Cerebellar cortex (tissue), 1 donor: ENCODE measurements at regions not wholly inside any gene's neighbourhood (a gene's known extent, or its start where the extent isn't known, plus 50 kb on each side); places are given as distances from the start of the nearest gene placed in this dataset.
"Not testable (repeated sequence)": the region's sequence is repeated elsewhere in the genome, so short reads cannot be mapped to it uniquely, and the experiment has no call there.

Experiments used
- DNase-seq: peaks from one replicate; pipeline ENCODE4 v3.0.0-alpha.2; 2015; ENCODE audit warnings: low spot score

DNA sequence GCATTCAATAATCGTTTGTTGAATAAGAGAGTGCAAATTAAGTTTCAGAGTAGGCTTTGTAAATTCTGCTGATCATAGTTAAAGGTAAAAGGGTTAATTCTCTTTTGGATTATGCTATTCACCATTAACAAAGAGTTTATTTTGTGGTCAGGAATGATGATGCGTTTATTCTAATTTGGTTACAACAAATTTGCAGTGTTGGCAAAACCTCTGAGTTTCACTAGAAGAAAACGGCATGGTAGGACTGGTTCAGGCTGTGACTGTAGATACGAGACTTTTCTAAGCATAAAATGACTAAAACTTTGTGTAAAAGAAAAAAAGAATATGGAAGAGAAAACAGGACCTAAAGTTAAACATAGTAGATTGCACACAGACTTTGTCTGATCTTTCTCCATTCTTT lies 234.7 kb downstream of the TLR4 start:
- no peak for DNase-seq

DNA sequence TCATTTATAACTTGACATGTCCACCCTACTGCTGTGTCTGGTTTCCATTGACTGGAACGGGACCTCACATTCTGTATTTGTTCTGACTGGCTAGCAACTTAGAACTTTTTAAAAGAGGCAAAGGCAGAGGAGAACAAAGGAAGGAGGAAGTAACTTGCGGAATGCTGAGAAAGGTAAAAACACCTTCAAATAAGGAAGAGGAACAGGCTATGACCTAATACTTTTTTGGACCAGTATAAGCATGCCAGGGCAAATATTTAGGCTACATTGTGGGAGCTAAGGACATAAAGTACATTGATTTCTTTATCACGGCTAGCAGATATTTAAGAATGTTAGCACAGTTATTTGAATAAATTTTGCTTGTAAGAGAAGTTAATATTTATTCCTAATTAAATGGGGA lies 240.5 kb downstream of the TLR4 start:
- not testable (repeated sequence) for DNase-seq

DNA sequence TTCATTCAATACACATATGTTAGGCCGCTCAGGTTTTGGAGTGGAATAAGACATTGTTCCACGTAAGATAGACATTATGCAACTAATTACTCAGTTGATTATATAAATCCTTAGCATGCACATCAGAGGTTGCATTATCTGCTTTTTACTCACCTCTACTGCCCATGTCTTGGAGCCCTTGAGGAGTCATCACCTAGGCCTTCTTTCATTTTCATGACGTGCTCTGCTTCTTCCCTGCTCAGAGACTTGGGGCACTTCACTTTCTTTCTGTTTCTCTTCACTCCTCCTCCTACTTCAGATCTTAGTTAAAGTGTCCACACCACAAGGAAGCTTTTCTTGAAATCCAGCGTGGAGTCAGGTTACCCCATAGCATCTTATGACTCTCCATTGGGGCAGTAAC lies 241.1 kb downstream of the TLR4 start:
- no peak for DNase-seq

DNA sequence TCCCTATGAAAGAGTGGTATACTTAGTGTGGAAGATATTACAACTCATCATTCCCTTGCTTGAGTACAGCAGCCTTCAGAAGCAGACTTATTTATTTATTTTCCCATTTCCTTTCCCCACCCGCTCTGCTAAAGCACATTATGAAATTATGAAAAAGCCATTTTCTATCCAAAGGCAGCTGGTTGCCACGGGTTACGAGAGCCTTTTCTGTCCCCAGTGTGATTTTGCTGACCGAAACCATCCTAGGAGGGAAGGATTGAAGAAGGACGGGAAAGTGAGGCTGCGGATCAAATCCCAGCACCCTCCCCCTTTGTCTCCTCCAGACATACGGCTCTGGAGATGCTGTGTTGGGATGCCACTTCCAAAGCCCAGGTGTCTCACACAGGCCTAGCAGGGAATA lies 246.9 kb downstream of the TLR4 start:
- DNase-seq: no peak

DNA sequence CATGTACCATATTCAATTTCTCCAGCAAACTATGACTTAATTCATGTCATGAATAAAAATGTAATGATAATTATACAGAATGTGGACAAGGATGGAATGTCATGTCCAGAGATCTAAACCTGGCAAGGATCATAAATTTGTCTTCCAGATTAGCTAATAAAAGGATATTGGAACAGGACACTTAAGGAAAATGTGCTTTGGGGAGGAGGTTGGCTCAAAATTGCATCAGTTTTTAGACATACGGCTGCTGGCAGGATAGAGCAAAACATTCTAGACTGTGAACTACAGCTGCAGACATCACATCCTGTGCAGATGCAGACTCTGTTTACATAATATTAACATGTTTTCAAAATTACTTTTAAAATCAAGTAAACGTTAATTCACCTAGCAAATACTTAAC lies 248.4 kb downstream of the TLR4 start:
- DNase-seq: no peak

DNA sequence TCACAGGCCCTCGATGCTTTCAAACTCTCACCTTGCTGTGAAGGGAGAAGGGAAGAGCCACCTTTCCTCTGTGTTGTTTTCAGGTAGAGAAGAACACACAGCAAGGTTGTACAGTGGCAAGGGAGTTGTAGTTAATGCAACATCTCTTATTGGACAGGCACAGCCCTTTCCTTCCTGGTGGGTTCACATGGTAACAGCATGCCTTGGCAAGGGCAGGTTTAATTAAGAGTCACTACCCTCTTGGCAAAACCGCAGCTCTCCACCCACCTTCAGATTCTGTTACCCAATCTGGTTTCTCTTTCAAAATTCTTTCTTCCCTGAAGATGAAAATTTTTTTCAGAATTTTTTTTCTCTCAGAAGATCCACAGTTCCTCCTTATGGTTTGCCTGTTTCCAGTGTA lies 253.1 kb downstream of the TLR4 start:
- peak; percentile 24 for DNase-seq

DNA sequence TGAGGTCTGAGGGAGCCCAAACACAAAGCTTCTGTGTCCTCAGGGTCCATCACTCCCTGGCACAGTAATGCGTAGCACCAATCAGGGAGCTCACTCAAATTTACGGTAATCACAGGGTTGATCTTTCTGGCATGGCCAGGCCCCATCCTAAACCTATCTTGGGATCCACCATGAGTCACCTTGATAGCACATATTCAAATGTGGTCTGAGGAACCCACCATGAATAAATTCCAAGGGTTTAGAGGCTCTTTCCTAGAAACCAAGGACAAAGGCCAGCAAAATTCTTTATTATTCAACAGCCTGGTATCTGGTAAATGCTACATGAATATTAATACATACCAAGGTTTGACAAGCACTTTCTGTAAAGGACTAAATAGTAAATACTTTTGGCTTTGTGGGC lies 254.5 kb downstream of the TLR4 start:
- no peak for DNase-seq

DNA sequence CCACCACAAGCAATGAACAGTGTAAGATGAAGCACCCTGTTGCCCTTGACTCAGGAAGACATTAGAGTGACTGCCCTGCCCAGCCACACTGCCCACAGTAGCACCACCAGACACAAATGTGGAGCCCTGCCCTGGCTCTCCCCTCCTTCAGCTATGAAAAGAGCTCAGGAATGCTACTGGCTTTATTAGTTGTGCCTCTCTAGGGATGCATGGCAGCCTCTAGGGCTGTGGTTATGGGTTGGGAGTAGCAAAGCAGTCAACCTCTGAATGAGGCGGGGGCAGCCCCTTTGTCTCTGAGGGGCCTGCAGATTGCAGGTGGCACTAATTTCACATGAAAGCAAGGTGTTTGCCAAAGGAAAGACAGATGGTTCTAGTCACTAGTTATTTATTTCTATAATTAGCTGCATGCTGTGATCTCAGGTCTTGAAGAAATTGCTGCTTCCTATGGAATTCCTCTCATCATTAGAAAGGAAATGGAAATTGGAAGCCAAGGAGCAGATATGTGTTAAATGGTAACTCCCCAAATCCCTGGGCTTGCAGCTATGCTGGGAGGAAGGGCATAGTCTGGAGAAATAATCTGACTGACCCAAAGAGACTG lies 259.4 kb downstream of the TLR4 start:
- DNase-seq: peak; percentile 48

DNA sequence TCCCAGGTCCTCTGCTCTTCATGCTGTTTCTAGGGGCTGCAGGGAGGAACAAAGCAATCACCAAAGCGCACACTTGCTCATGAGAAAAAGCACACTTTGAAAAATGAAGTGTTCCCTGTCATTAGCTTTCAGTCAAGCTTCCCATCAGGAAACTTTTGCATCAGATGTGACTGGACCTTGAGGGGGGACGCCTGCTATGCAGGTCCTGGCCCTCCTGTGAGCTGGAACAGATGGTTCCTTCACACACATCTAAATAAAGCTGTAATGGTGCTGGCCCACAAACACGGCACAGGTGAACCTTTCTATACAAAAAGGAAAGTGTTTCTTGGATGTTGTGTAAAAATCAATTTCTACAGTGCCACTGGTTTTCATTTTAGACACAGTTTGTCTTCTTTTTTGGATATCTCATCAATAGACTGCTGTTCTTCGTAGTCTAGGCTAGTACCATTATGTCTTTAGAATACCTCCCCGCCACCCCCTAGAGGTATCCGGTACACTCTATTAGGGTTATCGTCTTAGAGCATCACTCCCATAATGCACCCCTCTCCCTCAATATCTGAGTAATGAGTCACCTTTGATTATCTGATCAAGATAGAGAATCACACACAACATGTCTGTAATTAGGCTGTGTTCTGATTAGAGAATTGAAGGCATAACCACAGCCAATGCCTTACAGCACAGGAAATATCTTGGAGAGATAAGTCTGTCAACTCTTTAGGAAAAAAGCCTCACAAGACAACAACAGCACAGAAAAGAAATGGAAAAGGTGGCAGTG lies 266.3 kb downstream of the TLR4 start:
- peak; percentile 65 for DNase-seq

DNA sequence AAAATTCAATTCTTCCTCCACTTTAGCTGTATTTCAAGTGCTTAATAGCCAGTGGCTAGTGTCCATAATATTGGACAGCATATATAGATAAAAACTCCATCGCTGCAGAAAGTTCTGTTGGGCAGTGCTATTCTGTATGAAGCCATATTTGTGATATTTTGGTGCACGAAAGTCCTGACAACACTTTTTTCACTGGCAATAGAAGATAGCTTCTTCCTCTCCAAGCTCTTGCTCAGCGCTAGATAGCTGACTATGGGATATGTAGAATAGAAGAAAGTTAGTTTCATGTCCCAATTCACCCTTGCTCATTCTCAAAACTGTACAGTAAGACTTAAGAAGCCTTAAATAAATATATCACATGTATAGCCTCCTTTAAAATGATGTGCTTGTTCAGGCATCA lies 269.9 kb downstream of the TLR4 start:
- no peak for DNase-seq

DNA sequence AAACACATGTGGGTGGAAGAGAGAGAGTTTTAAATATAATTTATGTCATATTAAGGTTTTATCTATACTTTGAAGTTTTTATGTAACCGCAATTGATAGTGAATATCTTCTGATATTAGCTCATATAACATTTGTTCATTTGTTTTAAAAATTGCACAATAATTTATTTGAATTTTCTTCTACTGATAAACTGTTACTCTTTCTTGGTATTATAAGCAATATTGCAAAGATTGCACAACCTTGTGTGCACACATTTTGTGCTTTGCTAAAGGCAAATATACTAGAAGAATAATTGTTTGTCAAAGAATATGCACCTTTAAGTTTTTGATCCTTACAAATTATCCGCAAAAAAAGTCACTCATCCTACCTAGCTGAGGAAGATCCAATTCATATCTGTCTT lies 275.7 kb downstream of the TLR4 start:
- DNase-seq: no peak

DNA sequence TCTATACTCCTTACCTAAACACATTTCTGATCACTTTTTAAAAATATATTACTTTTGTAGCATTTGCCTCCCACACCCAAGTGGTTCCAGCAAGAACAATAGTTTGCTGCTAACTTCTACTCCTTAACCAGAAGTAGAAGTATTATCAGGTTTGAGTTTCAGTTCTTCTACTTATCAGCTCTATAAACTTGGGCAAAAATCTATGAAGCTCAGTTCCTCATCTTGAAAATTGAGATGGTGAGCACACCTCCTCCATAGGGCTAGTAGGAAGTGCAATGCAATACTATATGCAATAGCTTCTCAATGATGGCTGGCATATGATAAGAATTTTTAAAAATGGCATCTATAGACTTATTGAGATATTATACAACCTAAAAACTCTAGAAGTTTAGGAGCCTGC lies 283.7 kb downstream of the TLR4 start:
- no peak for DNase-seq

DNA sequence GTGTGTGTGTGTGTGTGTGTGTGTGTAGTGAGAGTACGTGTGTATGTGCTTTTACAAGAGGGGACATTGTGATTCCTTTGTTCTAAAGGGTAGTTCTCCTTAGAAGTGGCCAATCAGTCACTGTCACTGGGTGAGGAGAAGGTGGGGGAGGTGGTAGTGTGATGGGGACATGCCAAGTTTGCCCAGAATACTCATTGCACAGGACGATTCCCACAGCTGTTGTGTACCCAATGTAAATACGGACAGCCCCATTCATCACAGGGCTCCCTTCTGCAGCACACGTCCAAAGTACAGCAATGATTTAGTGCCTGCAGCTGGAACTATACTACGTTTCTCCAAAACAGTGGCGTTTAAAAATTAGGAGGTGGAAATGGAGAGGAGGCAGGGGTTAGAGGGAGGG lies 287.8 kb downstream of the TLR4 start:
- no peak for DNase-seq

DNA sequence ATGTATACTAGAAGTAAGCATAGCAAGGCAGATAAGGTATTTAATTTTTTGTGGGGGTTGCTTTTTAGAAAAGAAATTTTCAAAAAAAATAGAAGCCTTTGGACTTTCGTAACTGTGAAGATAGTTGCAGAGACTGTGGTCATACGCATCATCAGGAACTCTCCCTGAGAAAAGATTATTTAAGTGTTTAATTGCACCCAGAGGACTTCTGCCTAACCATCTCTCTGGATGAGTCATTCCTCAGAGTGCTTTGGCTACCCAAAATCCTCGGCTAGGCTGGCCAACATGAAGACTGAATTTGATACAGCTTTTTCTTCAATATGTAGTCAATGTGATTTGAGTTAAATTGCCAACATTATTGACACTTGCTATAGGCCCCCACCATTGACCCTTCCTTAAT lies 296.4 kb downstream of the TLR4 start:
- no peak for DNase-seq

DNA sequence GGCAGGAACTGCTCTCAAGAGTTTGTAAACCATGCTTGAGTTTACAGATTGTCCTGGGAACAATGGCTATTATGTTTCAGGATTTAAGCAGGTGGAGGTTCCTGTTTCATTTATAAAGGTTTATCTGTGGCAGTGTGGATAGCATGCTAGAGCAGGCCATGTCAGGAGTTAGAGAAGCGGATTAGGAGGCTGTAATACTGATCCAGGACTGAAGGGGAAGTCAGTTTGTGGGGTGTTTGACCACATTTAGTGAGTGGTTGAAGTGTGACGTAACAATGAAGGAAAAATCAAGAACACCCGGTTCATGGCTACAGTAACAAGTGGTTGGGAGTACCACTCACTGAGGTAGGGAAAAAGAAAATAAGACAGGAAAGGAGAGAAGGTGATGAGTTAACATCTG lies 299.0 kb downstream of the TLR4 start:
- DNase-seq: no peak

DNA sequence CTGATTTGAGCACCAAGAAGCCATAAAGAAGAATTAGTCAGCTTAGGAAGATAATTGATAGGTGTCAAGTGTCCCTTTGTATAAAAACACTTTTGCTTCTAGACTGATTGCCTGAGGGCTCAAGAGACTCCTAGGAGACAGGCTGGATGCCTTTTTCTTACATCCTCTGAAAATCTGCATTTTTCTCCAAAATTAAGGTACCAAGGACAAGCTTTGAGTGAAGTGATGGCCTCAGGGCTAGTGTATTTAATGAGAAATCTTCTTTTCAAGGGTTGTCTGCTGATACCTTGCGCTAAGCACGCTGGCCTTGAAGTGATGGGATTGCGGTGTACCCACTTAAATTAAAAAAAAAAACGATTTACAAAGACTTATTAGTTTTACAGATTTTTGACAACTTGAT lies 304.0 kb downstream of the TLR4 start:
- no peak for DNase-seq

DNA sequence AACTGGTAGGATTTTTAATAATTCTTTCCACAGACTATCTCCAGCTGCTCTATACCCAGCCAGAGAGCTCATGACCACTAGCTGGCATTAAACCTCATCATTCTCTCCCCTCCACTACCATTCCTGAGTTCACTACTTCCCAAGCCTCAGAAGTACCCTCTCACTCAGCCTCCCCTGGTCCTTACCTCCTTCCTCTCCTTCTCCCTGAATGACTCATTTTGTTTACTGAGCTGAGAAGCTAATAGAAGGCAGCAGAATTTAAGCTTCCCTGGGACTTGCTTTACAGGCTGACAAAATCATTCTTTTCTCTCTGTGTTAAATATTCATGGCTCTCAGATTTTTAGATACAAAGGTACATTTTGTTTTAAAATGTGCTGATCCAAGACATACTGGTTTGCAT lies 305.4 kb downstream of the TLR4 start:
- DNase-seq: no peak

DNA sequence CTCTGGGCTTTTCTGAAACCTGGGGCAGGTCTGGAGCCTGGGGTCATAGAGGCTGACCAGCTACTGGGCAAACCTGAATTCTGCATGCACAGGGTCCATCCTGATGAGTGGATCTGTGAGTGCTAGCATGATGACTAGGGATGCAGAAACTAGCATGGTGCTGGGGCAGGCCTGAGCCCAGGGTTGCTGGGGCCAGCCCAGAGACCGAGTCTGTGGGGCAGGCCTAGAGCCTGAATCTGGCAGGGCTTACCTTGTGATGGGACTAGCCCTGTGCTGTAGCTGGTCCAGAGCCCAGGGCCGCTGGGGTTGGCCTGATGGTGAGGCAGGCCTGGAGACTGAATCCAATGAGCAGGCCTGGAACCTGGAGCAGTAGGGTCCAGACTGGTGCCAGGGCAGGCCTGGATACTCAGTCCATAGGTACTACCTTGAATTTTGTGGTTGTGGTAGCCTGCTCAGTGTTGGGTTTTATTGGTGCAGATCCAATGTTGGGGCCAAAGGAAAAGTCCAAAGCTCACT lies 313.5 kb downstream of the TLR4 start:
- DNase-seq: no peak

DNA sequence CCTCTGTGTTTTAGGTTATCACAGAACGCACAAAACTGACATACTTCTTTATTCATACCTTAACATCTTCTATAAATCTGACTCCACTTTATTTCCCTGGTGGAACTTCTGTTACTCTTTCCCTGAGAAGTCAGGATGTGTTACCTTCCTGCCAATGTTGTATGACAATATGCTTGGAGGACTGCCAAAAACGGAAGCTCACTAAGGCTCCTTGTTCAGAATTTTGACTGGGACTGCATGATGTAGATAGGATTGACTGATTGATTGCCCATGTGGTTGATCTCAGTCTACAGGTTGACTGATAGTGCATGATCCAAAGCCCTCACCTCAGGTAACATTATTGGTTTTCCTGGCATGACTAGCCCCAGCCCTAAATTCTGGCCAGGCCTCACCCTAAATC lies 319.4 kb downstream of the TLR4 start:
- no peak for DNase-seq

DNA sequence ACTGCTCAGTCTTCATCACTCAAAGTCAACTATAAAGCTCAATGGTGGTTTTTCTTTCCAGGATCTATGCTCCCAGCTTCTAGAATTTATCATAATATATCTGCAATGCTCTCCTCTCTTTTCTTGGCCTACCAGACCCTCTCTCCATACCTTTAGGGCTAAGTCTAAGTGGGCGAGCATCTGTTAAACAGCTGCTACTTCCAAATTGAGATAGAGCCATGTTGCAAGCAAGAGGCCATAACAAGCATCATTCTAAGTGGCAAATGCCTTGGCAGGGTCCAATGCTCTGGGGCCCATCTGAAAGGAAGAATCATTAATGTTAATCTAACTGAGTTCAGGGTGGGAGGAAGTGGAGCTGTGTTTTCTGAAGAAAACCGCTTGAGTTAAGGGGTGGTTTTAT lies 324.0 kb downstream of the TLR4 start:
- no peak for DNase-seq

DNA sequence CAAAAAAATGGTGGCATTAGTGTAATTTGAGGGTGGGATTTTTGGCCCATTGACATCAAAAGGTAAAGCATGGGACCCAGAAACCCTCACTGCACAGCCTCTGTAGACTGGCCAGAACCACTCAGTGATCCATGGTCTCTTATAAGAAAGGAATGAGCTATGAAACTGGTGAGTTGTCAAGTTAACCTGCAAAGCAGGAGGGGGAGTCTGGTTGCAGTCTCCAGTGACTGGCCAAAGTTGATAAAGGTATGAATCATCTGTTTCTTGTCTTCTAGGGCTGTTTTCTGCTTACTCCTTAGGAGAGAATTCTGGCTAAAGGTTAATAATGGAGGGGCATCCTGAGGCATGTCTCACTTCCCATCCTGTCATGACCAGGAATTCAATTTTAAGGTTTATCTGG lies 325.2 kb downstream of the TLR4 start:
- DNase-seq: no peak

DNA sequence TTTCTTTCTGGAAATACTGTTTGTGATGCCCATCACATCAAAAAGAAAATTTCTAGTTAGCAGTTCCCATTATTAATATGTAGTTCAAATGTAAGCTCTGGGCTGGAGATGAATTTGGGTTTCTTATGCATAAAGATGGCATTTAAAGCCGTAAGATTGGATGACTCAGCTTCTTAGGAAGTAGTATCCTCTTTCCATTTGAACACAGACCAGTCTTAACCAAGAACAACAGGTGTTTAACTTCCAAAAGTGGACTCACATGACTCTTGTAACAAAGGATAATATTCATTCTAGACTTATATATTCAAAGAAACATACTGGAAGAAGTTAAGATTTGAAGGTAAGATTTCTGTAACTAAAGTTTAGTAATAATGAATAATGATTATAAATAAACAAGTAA lies 330.5 kb downstream of the TLR4 start:
- DNase-seq: no peak

DNA sequence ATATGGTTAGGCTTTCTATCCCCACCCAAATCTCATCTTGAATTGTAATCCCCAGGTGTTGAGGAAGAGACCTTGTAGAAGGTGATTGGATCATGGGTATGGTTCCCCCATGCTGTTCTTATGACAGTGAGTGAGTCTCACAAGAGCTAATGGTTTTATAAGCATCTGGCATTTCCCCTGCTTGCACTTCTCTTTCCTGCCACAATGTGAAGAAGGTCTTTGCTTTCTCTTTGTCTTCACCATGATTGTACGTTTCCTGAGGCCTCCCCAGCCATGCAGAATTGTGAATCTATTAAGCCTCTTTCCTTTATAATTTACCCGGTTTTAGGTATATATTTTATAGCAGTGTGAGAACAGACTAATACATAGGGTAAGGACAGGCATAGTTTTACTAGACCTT lies 334.5 kb downstream of the TLR4 start:
- DNase-seq: no peak

DNA sequence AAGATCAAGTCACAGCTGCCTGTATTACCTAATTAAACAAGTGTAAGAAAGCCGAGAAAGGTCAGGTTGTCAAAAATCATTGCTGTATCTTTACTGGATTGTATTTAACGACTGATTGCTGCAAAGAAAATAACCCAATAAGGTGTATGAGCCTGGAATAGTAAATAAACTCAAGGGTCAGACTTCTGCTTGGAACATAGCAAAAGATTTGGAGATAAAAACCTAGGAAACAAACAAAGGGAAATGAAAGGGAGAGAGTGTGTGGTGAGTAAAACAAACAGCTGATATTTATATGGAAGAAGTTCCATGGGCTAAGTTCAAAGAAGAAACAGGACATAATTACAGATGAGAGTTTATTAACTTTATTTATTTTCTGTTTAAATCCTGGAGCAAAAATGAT lies 354.0 kb downstream of the TLR4 start:
- no peak for DNase-seq
